Small intestine (tissue), 7 donors: ENCODE measurements at regions not wholly inside any gene's neighbourhood (a gene's known extent, or its start where the extent isn't known, plus 50 kb on each side); places are given as distances from the start of the nearest gene placed in this dataset.

Experiments
- DNase-seq, 2 donors: peaks; one replicate each; pipeline versions ENCODE4 v3.0.0 to v3.0.0-alpha.2; 2013
- FAIRE-seq: peaks from 2 replicates; lab custom pipeline; 2012; peaks lifted over from hg19 to GRCh38; lab: Jason Lieb, UNC
- H3K27ac ChIP-seq, 3 donors: one replicate each; pipeline ENCODE4 v1.5.1; 2013; ENCODE audit warnings: low read length in 2 of 3, mild to moderate bottlenecking in 2 of 3, control low read depth in 1 of 3, inconsistent platforms in 1 of 3, low read depth in 1 of 3, moderate library complexity in 1 of 3
- H3K27me3 ChIP-seq, 3 donors: one replicate each; pipeline ENCODE4 v1.6.1; 2013; ENCODE audit warnings: low read length in 3 of 3, inconsistent platforms in 1 of 3; ENCODE audit not compliant: control insufficient read depth in 3 of 3, insufficient read depth in 3 of 3
- H3K36me3 ChIP-seq, 3 donors: one replicate each; pipeline ENCODE4 v1.6.1; 2013; ENCODE audit warnings: low read length in 3 of 3, inconsistent platforms in 1 of 3, low read depth in 1 of 3, mild to moderate bottlenecking in 1 of 3, moderate library complexity in 1 of 3; ENCODE audit not compliant: control insufficient read depth in 3 of 3, insufficient read depth in 2 of 3
- H3K4me1 ChIP-seq, 3 donors: one replicate each; pipeline ENCODE4 v1.6.1; 2013; ENCODE audit warnings: low read length in 2 of 3, inconsistent platforms in 1 of 3, low read depth in 1 of 3, mild to moderate bottlenecking in 1 of 3, moderate library complexity in 1 of 3; ENCODE audit not compliant: control insufficient read depth in 3 of 3, insufficient read depth in 2 of 3
- H3K4me3 ChIP-seq, 3 donors: one replicate each; pipeline ENCODE4 v1.5.1; 2013; ENCODE audit warnings: low read length in 3 of 3, control low read depth in 1 of 3, inconsistent platforms in 1 of 3, low read depth in 1 of 3, mild to moderate bottlenecking in 1 of 3, moderate library complexity in 1 of 3
- H3K9me3 ChIP-seq, 2 donors: one replicate each; pipeline ENCODE4 v1.6.1; 2013; ENCODE audit warnings: low read depth in 1 of 2, low read length in 1 of 2; ENCODE audit not compliant: control insufficient read depth in 2 of 2, insufficient read depth in 1 of 2
- WGBS, 3 donors: extraction: QIAGEN DNeasy Blood & Tissue Kit; methylation state at CpG; one replicate each; pipeline ENCODE4 v1.1.7; 2013; 5-methylcytosine and 5-hydroxymethylcytosine counted together
- donor health status: healthy with polysubstance abuse.
- donor health status: control.
- donor health status: control.
- donor health status: Bipolar disorder and iron deficiency.
- donor health status: healthy.

DNA sequence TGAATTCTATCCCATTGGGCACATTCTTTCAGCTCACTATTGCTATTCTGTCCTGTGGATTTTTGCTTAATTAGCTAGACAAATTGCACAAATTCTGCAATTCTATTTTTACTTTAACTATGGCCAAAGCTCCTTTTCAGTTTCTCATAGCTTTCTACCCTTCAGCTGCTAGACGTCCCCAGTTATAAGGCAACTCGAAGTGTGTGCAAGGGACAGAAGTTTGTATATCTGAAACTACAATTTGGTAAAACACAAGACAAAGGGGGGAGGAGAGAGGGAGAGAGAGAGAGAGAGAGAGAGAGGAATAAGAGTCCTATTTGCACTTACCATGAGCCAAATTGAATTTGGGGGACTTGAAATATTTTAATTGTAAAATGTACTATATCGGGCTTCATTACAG is 91.8 kb downstream of the SETD4 start:
- no peak overlapping the region for H3K27ac ChIP-seq
- H3K9me3 ChIP-seq: no peaks in the 10 kb centered on the region
- 90 to 95% (median 94%) methylated on average over 3 of the region's 3 CpGs for WGBS, 3 donors
- no peaks in the 10 kb centered on the region for H3K27me3 ChIP-seq
- no peak overlapping the region for H3K4me3 ChIP-seq
- DNase-seq (no peak), FAIRE-seq (no peak)
- H3K4me1 ChIP-seq: no peaks in the 10 kb centered on the region
- no peaks in the 10 kb centered on the region for H3K36me3 ChIP-seq

GRCh38 chr21:35965699-35966098 is 94.6 kb downstream of the SETD4 start:
- Histone ChIP-seq H3K4me1 (no peaks in the 10 kb centered on the region), H3K36me3 (no peaks in the 10 kb centered on the region), H3K4me3 (no peak overlapping the region), H3K27me3 (no peaks in the 10 kb centered on the region), H3K27ac (no peak overlapping the region), H3K9me3 (no peaks in the 10 kb centered on the region)
- DNase-seq (peak in 1 of 2 donors; percentile 28), FAIRE-seq (no peak)
- 12 to 53% (median 26%) methylated on average over 4 of the region's 4 CpGs for WGBS, 3 donors

DNA sequence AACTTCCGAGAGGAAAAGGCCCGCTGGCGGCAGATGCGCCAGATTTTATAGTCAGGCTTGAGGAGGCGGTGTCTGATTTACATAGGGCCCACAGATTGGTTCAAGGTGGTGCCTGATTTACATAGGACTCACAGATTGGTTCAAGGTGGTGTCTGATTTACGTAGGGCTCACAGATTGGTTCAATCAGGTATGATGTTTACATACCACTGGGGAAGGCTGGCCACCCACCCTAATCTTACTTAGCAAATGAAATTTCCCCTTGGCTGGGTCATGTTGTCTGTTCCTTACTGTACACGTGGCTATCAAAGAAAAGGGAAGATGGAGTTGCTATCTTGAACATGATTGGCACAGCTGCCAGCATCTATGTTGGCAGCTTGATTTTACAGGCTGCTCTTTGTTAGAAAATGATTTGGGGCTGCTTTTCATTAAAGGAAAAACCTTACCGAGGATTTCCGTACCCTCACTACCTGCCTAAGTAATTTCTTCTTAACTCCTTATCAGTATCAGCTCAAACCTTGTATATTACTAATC is 96.3 kb downstream of the SETD4 start:
- Histone ChIP-seq H3K27me3 (no peaks in the 10 kb centered on the region), H3K4me3 (no peak overlapping the region), H3K27ac (no peak overlapping the region), H3K9me3 (no peaks in the 10 kb centered on the region), H3K36me3 (no peaks in the 10 kb centered on the region), H3K4me1 (no peaks in the 10 kb centered on the region)
- DNase-seq: no peak
- 79 to 89% (median 85%) methylated on average over 9 of the region's 9 CpGs for WGBS, 3 donors
- FAIRE-seq: no peak

DNA sequence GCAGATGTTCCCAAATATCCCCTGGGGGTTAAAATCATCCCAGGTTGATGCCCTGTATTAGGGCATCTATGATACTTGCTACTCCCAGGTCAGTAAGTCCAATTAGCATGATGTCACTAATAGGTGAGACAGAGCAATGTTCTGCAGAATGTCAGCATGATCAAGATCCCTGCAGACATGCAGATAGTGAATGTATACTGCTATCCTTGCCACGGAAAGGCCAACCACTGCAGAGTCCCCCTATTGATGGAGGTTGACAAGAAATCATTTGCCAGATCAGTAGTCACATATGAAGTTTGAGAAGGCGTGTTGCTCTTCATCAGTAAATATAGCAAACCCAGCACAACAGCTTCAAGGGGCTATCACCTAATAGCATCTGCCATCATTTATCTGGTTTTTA is 97.4 kb downstream of the SETD4 start:
- no peak for DNase-seq
- WGBS, 3 donors: 81 to 87% (median 85%) methylated on average over 2 of the region's 2 CpGs
- Histone ChIP-seq H3K9me3 (peaks cover 0 to 3% of the 10 kb centered on the region in 2 donors), H3K36me3 (no peaks in the 10 kb centered on the region), H3K4me1 (no peaks in the 10 kb centered on the region), H3K4me3 (no peak overlapping the region), H3K27me3 (no peaks in the 10 kb centered on the region), H3K27ac (no peak overlapping the region)
- FAIRE-seq: no peak

DNA sequence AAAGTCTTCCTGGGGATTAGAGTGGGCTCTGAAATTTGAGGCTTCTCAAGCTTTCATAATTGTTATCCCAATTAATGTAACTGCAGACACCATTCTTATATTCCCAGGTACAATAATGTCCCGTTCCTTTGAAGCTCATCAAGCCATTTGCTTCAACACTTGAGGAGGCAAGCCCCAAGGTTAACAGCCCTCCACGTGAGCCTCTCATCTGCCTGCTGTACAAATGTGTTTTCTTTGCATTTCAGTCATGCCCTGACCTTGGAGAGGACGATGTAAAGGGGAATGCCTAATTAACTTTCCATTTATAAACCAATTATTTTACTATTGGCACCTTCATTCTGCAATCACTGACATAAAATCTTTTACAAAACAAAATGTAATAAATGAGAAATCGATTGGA is 106.3 kb downstream of the SETD4 start:
- Histone ChIP-seq H3K27me3 (no peaks in the 10 kb centered on the region), H3K9me3 (peaks cover 0 to 10% of the 10 kb centered on the region in 2 donors), H3K4me1 (peaks cover 0 to 9% (median 0%) of the 10 kb centered on the region in 3 donors), H3K36me3 (no peaks in the 10 kb centered on the region), H3K4me3 (no peak overlapping the region), H3K27ac (peak overlapping the region in 1 of 3 donors; percentile 31)
- FAIRE-seq: no peak
- DNase-seq: no peak
- 57 to 66% (median 57%) methylated on average over 4 of the region's 4 CpGs for WGBS, 3 donors

GRCh38 chr21:35953597-35953996 is 106.7 kb downstream of the SETD4 start:
- Histone ChIP-seq H3K4me3 (no peak overlapping the region), H3K27me3 (no peaks in the 10 kb centered on the region), H3K36me3 (no peaks in the 10 kb centered on the region), H3K27ac (peak overlapping the region in 1 of 3 donors; percentile 31), H3K9me3 (peaks cover 0 to 10% of the 10 kb centered on the region in 2 donors), H3K4me1 (peaks cover 0 to 9% (median 0%) of the 10 kb centered on the region in 3 donors)
- FAIRE-seq (no peak), DNase-seq (peak; percentile 47 to 65)
- WGBS, 3 donors: 7 to 34% (median 28%) methylated on average over 2 of the region's 2 CpGs

DNA sequence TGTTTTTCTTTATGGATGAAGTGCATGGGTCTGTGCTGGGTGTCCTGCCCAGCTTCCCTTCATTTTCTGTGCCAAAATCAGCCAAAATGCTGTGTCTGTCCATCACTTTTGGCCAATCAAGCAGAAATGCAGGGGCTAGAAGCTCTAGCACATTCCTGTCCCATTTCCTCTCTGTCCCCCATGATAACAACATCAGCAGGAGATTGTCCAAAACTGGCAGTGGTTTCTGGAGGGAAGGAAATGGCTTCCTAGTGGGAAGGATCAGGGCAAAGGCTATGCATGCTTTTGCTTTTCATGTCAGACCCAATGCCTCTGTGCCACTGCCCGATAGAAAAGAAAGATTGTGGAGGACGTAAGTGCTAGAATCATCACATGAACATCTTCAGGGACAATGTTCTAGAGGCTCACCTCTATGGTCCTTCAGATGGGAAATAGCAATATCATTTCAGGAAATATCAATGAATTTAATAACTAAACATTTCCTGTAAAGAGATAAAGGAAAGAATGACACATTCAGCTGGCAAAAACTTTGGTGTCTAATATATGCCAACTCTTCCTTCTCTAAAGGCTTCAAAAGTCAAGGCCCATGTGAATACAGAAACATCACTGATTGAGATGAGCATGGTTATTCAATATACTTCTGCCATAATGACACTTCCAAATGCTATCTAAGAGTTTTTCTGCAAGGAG is 107.5 kb downstream of the SETD4 start:
- H3K36me3 ChIP-seq: no peaks in the 10 kb centered on the region
- no peak overlapping the region for H3K4me3 ChIP-seq
- peaks cover 0 to 9% (median 0%) of the 10 kb centered on the region in 3 donors for H3K4me1 ChIP-seq
- FAIRE-seq: no peak
- no peak for DNase-seq
- H3K27me3 ChIP-seq: no peaks in the 10 kb centered on the region
- 94 to 97% (median 96%) methylated on average over 2 of the region's 2 CpGs for WGBS, 3 donors
- H3K27ac ChIP-seq: peak overlapping the region in 1 of 3 donors; percentile 31
- H3K9me3 ChIP-seq: peaks cover 0 to 6% of the 10 kb centered on the region in 2 donors

GRCh38 chr21:35948982-35949381 is 111.3 kb downstream of the SETD4 start:
- Histone ChIP-seq H3K36me3 (no peaks in the 10 kb centered on the region), H3K4me3 (no peak overlapping the region), H3K27ac (no peak overlapping the region), H3K9me3 (no peaks in the 10 kb centered on the region), H3K4me1 (peaks cover 0 to 7% (median 0%) of the 10 kb centered on the region in 3 donors), H3K27me3 (no peaks in the 10 kb centered on the region)
- FAIRE-seq: no peak
- 32 to 67% (median 36%) methylated on average over 1 of the region's 1 CpG for WGBS, 3 donors
- DNase-seq: peak in 1 of 2 donors; percentile 35
